H1 (cell line): ENCODE measurements at regions not wholly inside any gene's neighbourhood (a gene's known extent, or its start where the extent isn't known, plus 50 kb on each side); places are given as distances from the start of the nearest gene placed in this dataset.

Experiments
- CTCF ChIA-PET: fragments of 300-600 bp; sonication (Branson Sonifier 250); formaldehyde crosslinking; loops from one replicate; lab custom pipeline; 2021; ENCODE audit not compliant: partially characterized antibody; lab: Charles Lee
- POLR2A ChIA-PET: fragments of 300-600 bp; sonication (Branson Sonifier 250); formaldehyde crosslinking; loops from one replicate; lab custom pipeline; 2021; ENCODE audit warnings: inconsistent platforms; ENCODE audit not compliant: partially characterized antibody; lab: Charles Lee
- DNase-seq, 2 experiments: peaks; one replicate each; pipeline versions ENCODE4 v3.0.0 to v3.0.0-alpha.2; 2010 to 2022; ENCODE audit warnings: low spot score in 2 of 2, low read depth in 1 of 2, mixed read lengths in 1 of 2
- FAIRE-seq: peaks from 2 replicates; lab custom pipeline; 2011; peaks lifted over from hg19 to GRCh38; lab: Jason Lieb, UNC
- H2AFZ ChIP-seq: 2 replicates; pipeline ENCODE4 v1.8.1; 2012; ENCODE audit warnings: low read length, inconsistent platforms
- H2AK5ac ChIP-seq: 2 replicates; pipeline ENCODE4 v1.6.1; 2013; ENCODE audit warnings: low read depth, low read length
- H2BK120ac ChIP-seq: replicated peaks from 2 replicates; pipeline ENCODE3; 2013; ENCODE audit warnings: low read depth, low read length, inconsistent platforms
- H2BK12ac ChIP-seq: 2 replicates; pipeline ENCODE4 v1.6.1; 2013; ENCODE audit warnings: low read depth, low read length
- H2BK15ac ChIP-seq: 2 replicates; pipeline ENCODE4 v1.6.1; 2013; ENCODE audit warnings: low read length
- H2BK20ac ChIP-seq: 2 replicates; pipeline ENCODE4 v1.6.1; 2013; ENCODE audit warnings: low read length
- H2BK5ac ChIP-seq: 2 replicates; pipeline ENCODE4 v1.6.1; 2013; ENCODE audit warnings: low read depth, low read length
- H3K14ac ChIP-seq: 2 replicates; pipeline ENCODE4 v1.6.1; 2013; ENCODE audit warnings: inconsistent platforms; ENCODE audit not compliant: insufficient read length
- H3K18ac ChIP-seq: 2 replicates; pipeline ENCODE4 v1.6.1; 2013; ENCODE audit warnings: low read length; ENCODE audit errors: extremely low read depth
- H3K23ac ChIP-seq: 2 replicates; pipeline ENCODE4 v1.6.1; 2013; ENCODE audit warnings: inconsistent platforms; ENCODE audit not compliant: insufficient read length
- H3K23me2 ChIP-seq: 2 replicates; pipeline ENCODE4 v1.6.1; 2013; ENCODE audit warnings: low read depth, low read length
- H3K27ac ChIP-seq: 2 replicates; pipeline ENCODE4 v1.6.1; 2011; ENCODE audit warnings: low read depth, low read length, inconsistent platforms
- H3K27me3 ChIP-seq, 4 experiments: replicated peaks in 1 of 4; 1 replicate in 1 of 4; 2 replicates in 3 of 4; pipeline versions ENCODE4 v1.6.1 to v1.8.1; 2011 to 2013; ENCODE audit warnings: low read length in 3 of 4, mild to moderate bottlenecking in 3 of 4, inconsistent platforms in 2 of 4, mixed read lengths in 2 of 4, moderate library complexity in 1 of 4; ENCODE audit not compliant: control insufficient read depth in 3 of 4, insufficient read depth in 3 of 4; ENCODE audit errors: extremely low read depth in 1 of 4
- H3K36me3 ChIP-seq, 4 experiments: 2 replicates each; pipeline versions ENCODE4 v1.6.1 to v1.8.1; 2011 to 2013; ENCODE audit warnings: mild to moderate bottlenecking in 4 of 4, low read length in 3 of 4, moderate library complexity in 2 of 4, control low read depth in 1 of 4, inconsistent platforms in 1 of 4; ENCODE audit not compliant: insufficient read depth in 4 of 4, control insufficient read depth in 2 of 4
- H3K4ac ChIP-seq: replicated peaks from 2 replicates; pipeline ENCODE3; 2013; ENCODE audit warnings: low read length, low read depth, mixed read lengths, inconsistent platforms; ENCODE audit not compliant: insufficient read length
- H3K4me1 ChIP-seq, 4 experiments: replicated peaks in 1 of 4; 1 replicate in 1 of 4; 2 replicates in 3 of 4; pipeline versions ENCODE4 v1.6.1 to v1.8.1; 2011 to 2013; ENCODE audit warnings: low read length in 3 of 4, inconsistent platforms in 2 of 4, mixed read lengths in 1 of 4; ENCODE audit not compliant: insufficient read depth in 4 of 4, control insufficient read depth in 3 of 4
- H3K4me2 ChIP-seq, 2 experiments: 2 replicates each; pipeline versions ENCODE4 v1.6.1 to v1.8.1; 2011 to 2013; ENCODE audit warnings: low read depth in 2 of 2, low read length in 2 of 2, control low read depth in 1 of 2, inconsistent platforms in 1 of 2, mild to moderate bottlenecking in 1 of 2; ENCODE audit not compliant: insufficient read depth in 1 of 2
- H3K4me3 ChIP-seq, 4 experiments: fragments of 200-600, 300-600 bp in 1 of 4; sonication (generic), shearing (Covaris generic), sonication (Bioruptor Twin) in 1 of 4; 2 replicates each; pipeline versions ENCODE4 v1.5.1 to v1.8.1; 2011 to 2016; ENCODE audit warnings: low read length in 4 of 4, low read depth in 3 of 4, control low read depth in 2 of 4, inconsistent platforms in 2 of 4, mild to moderate bottlenecking in 2 of 4, mixed read lengths in 1 of 4, moderate library complexity in 1 of 4; ENCODE audit not compliant: insufficient read depth in 2 of 4; ENCODE audit errors: extremely low read depth in 1 of 4
- H3K56ac ChIP-seq: replicated peaks from 2 replicates; pipeline ENCODE3; 2013; ENCODE audit warnings: low read depth, mild to moderate bottlenecking, mixed read lengths, low read length, inconsistent platforms; ENCODE audit not compliant: insufficient read length
- H3K79me1 ChIP-seq: 2 replicates; pipeline ENCODE4 v1.6.1; 2013; ENCODE audit warnings: low read depth, low read length, control low read depth
- H3K79me2 ChIP-seq, 2 experiments: 2 replicates each; pipeline versions ENCODE4 v1.6.1 to v1.8.1; 2012 to 2013; ENCODE audit warnings: low read length in 2 of 2, mild to moderate bottlenecking in 2 of 2, inconsistent platforms in 1 of 2; ENCODE audit not compliant: insufficient read depth in 2 of 2, control insufficient read depth in 1 of 2
- H3K9ac ChIP-seq, 4 experiments: replicated peaks in 1 of 4; 1 replicate in 1 of 4; 2 replicates in 3 of 4; pipeline versions ENCODE4 v1.6.1 to v1.8.1; 2011 to 2013; ENCODE audit warnings: low read depth in 3 of 4, low read length in 3 of 4, control low read depth in 2 of 4, mild to moderate bottlenecking in 2 of 4, moderate library complexity in 2 of 4, inconsistent platforms in 1 of 4; ENCODE audit errors: extremely low read depth in 1 of 4
- H3K9me3 ChIP-seq, 2 experiments: 2 replicates each; pipeline versions ENCODE4 v1.6.1 to v1.8.1; 2012 to 2013; ENCODE audit warnings: mild to moderate bottlenecking in 2 of 2, moderate library complexity in 2 of 2, control low read depth in 1 of 2, inconsistent platforms in 1 of 2, low read depth in 1 of 2, low read length in 1 of 2, mixed read lengths in 1 of 2; ENCODE audit not compliant: insufficient read depth in 2 of 2
- H4K20me1 ChIP-seq, 2 experiments: replicated peaks in 1 of 2; 2 replicates each; pipeline versions ENCODE3 to v1.8.1; 2011 to 2013; ENCODE audit warnings: inconsistent platforms in 2 of 2, low read length in 2 of 2, mild to moderate bottlenecking in 1 of 2; ENCODE audit not compliant: insufficient read depth in 2 of 2, control insufficient read depth in 1 of 2
- H4K5ac ChIP-seq: 2 replicates; pipeline ENCODE4 v1.6.1; 2013; ENCODE audit warnings: low read length, low read depth, mixed read lengths, inconsistent platforms; ENCODE audit not compliant: insufficient read length
- H4K8ac ChIP-seq: 2 replicates; pipeline ENCODE4 v1.8.0; 2013; ENCODE audit warnings: mild to moderate bottlenecking, moderate library complexity, low read length, inconsistent platforms; ENCODE audit not compliant: insufficient read depth; ENCODE audit errors: extremely low read depth
- H4K91ac ChIP-seq: replicated peaks from 2 replicates; pipeline ENCODE3; 2013; ENCODE audit warnings: low read length, mixed read lengths, inconsistent platforms; ENCODE audit not compliant: insufficient read length
- BACH1 ChIP-seq: IDR thresholded peaks from 2 replicates; pipeline ENCODE4 v1.6.1; 2012; ENCODE audit warnings: low read length, improper control_type of control experiment
- BRCA1 ChIP-seq: IDR thresholded peaks from 2 replicates; pipeline ENCODE4 v1.6.1; 2012; ENCODE audit warnings: low read depth, low read length, improper control_type of control experiment
- CREB1 ChIP-seq: IDR thresholded peaks from 2 replicates; pipeline ENCODE4 v1.6.1; 2012; ENCODE audit warnings: inconsistent platforms
- KDM5A ChIP-seq: fragments of 200-600 bp; IDR thresholded peaks from 2 replicates; pipeline ENCODE4 v1.7.1; 2012; ENCODE audit warnings: mild to moderate bottlenecking, low read length, inconsistent platforms, mixed read lengths
- RAD21 ChIP-seq, 2 experiments: IDR thresholded peaks in 1 of 2; conservative IDR thresholded peaks in 1 of 2; 2 replicates each; pipeline ENCODE4 v1.6.1; 2011; ENCODE audit warnings: low read depth in 2 of 2, low read length in 2 of 2, improper control_type of control experiment in 1 of 2, inconsistent platforms in 1 of 2, mild to moderate bottlenecking in 1 of 2, moderate library complexity in 1 of 2
- RBBP5 ChIP-seq: IDR thresholded peaks from 2 replicates; pipeline ENCODE4 v1.7.1; 2012; ENCODE audit warnings: low read depth, mild to moderate bottlenecking, inconsistent platforms, low read length, moderate library complexity, borderline replicate concordance
- SAP30 ChIP-seq: fragments of 300-600 bp; sonication (generic); IDR thresholded peaks from 2 replicates; pipeline ENCODE4 v1.7.1; 2012; ENCODE audit warnings: low read length, moderate library complexity, mild to moderate bottlenecking, inconsistent platforms; ENCODE audit not compliant: insufficient read depth, insufficient replicate concordance
- SIX5 ChIP-seq: IDR thresholded peaks from 2 replicates; pipeline ENCODE4 v1.6.1; 2011; ENCODE audit warnings: mild to moderate bottlenecking, low read depth, low read length
- SRF ChIP-seq: IDR thresholded peaks from 2 replicates; pipeline ENCODE4 v1.6.1; 2011; ENCODE audit warnings: mild to moderate bottlenecking, low read depth, low read length, moderate library complexity
- WGBS, 2 experiments: shearing (Covaris generic) in 1 of 2; methylation state at CpG; one replicate each; pipeline versions ENCODE4 v1.1.6 to v1.1.7; 2013 to 2015; ENCODE audit warnings: low lambda C conversion rate in 2 of 2, mixed read lengths in 2 of 2, inconsistent platforms in 1 of 2, low coverage in 1 of 2, missing lambda C conversion rate in 1 of 2; ENCODE audit not compliant: insufficient replicate concordance in 2 of 2, insufficient coverage in 1 of 2, insufficient read length in 1 of 2; ENCODE audit errors: extremely low coverage in 1 of 2, missing lambda C conversion rate in 1 of 2; 5-methylcytosine and 5-hydroxymethylcytosine counted together

DNA sequence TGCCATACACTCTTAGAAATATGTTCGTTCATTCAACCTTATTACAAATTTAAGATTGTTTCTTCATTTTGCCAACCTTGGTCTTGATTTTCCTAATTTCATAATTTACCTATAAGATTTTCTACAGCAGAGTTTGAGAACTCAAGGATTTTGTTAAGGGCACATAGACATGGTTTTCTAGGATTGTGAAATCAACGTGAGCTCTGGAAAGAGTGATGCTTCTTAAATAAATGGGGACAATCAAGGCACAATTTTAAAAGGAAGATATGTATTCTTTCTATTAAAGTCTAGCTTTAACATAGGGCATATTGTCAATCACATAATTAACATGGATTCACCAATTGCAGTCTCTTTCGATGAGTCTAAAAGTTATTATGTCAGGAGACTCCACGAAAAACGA lies 174.2 kb upstream of the PHF14 start:
- Histone ChIP-seq H2BK120ac (no peak overlapping the region), H3K79me1 (no peaks in the 10 kb centered on the region), H3K4me1 (no peaks in the 10 kb centered on the region), H3K27me3 (no peaks in the 10 kb centered on the region), H2AK5ac (no peak overlapping the region), H4K8ac (no peak overlapping the region), H2BK12ac (no peak overlapping the region), H3K23me2 (no peaks in the 10 kb centered on the region), H3K27ac (no peak overlapping the region), H3K23ac (no peak overlapping the region), H4K5ac (no peak overlapping the region), H3K4me2 (no peak overlapping the region), H3K14ac (no peak overlapping the region), H3K18ac (no peak overlapping the region), H3K56ac (no peak overlapping the region), H3K36me3 (no peaks in the 10 kb centered on the region; a peak in 1 of 8 replicates), H4K91ac (no peak overlapping the region), H2AFZ (no peak overlapping the region), H3K4ac (no peak overlapping the region), H2BK5ac (no peak overlapping the region), H4K20me1 (no peaks in the 10 kb centered on the region), H2BK15ac (no peak overlapping the region), H2BK20ac (no peak overlapping the region), H3K79me2 (no peaks in the 10 kb centered on the region), H3K4me3 (no peak overlapping the region), H3K9me3 (peaks cover 0 to 3% of the 10 kb centered on the region in 2 experiments; a peak in 1 of 4 replicates), H3K9ac (no peak overlapping the region)
- WGBS, 2 experiments = 94% methylated on average over 5 of the region's 5 CpGs; no CpG with 5 or more reads in 1 of the 2 experiments
- ChIA-PET CTCF (interaction anchor here (0.7 to 1.0 kb wide), 2 partner anchors 14 to 1133 kb away, joined by 3 to 5 read pairs; no protein-coding TSS in a partner anchor), POLR2A (no interaction called here)
- no peak for DNase-seq
- TF ChIP-seq RAD21 (IDR thresholded peaks at IDR 0.05 in 1 of 2, conservative IDR thresholded peaks at IDR 0.05 in 1 of 2; ENCODE audit: low read depth in 2 of 2, low read length in 2 of 2) (no peak), KDM5A (no peak), CREB1 (no peak), BRCA1 (no peak), BACH1 (no peak), SAP30 (no peak), SRF (no peak), RBBP5 (no peak), SIX5 (no peak)
- FAIRE-seq = no peak
